ENCODE measurements at regions not wholly inside any gene's neighbourhood (a gene's known extent, or its start where the extent isn't known, plus 50 kb on each side); places are given as distances from the start of the nearest gene placed in this dataset.

GRCh38 chr13:58989556-58989955, 1174.2 kb downstream of the DIAPH3 start:
- no peaks in the 10 kb centered on the region for H3K79me1 ChIP-seq (ENCODE audit: insufficient read depth, low read depth, low read length, poor library complexity, severe bottlenecking)
- Mint-ChIP-seq H3K27me3 (ENCODE audit: low read depth) (no peaks in the 10 kb centered on the region), H3K9me3 (peaks cover 0 to 2% of the 10 kb centered on the region in 2 experiments; a peak in 1 of 5 replicates), H3K36me3 (ENCODE audit: insufficient read depth in 1 of 3, low read depth in 3 of 3) (no peaks in the 10 kb centered on the region), H3K4me1 (no peaks in the 10 kb centered on the region), H3K27ac (no peak overlapping the region; a peak in 1 of 7 replicates), H3K4me3 (no peak overlapping the region)
- H2BK120ac ChIP-seq (ENCODE audit: low read depth, low read length, poor library complexity, severe bottlenecking): no peak overlapping the region
- no peak overlapping the region for H4K8ac ChIP-seq (replicated peaks; ENCODE audit: insufficient read length, low read depth, low read length)
- H3K23me2 ChIP-seq (ENCODE audit: insufficient read length, low read depth, low read length, poor library complexity, severe bottlenecking): no peaks in the 10 kb centered on the region
- H3K9me3 ChIP-seq (ENCODE audit: control insufficient read depth, low read depth, low read length): no peaks in the 10 kb centered on the region
- H3K4me2 ChIP-seq (ENCODE audit: insufficient read depth, insufficient read length, low read length): no peak overlapping the region
- no peak overlapping the region for H3K23ac ChIP-seq (ENCODE audit: insufficient read length, low read depth, low read length)
- H4K20me1 ChIP-seq (ENCODE audit: control insufficient read depth, insufficient read depth, insufficient read length): no peaks in the 10 kb centered on the region
- H2AK5ac ChIP-seq (ENCODE audit: insufficient read length, low read length): no peak overlapping the region
- H2AFZ ChIP-seq (ENCODE audit: low read length): no peak overlapping the region
- WGBS (ENCODE audit: extremely low coverage, insufficient read length, low lambda C conversion rate): no CpG with 5 or more reads among the region's 1 CpG
- TF ChIP-seq CTCF (conservative IDR thresholded peaks at IDR 0.05): no peak
- H3K4ac ChIP-seq (ENCODE audit: low read depth, low read length): no peak overlapping the region
- H3K56ac ChIP-seq (ENCODE audit: insufficient read length, low read depth, low read length): no peak overlapping the region
- no peak overlapping the region for H4K91ac ChIP-seq (ENCODE audit: insufficient read length, low read depth, low read length)
- no peaks in the 10 kb centered on the region for H3K79me2 ChIP-seq (ENCODE audit: insufficient read depth, low read length)
- H2BK5ac ChIP-seq (ENCODE audit: insufficient read length, low read length): no peak overlapping the region
- H3K27ac ChIP-seq (ENCODE audit: insufficient read length, low read depth, low read length): no peak overlapping the region
- H3K27me3 ChIP-seq (ENCODE audit: insufficient read depth, low read length): no peaks in the 10 kb centered on the region
- H3T11ph ChIP-seq (ENCODE audit: low read length): no peak overlapping the region
- no peak overlapping the region for H2BK20ac ChIP-seq (ENCODE audit: low read depth, low read length, poor library complexity, severe bottlenecking)
- no peak overlapping the region for H3K9ac ChIP-seq (ENCODE audit: extremely low read depth, insufficient read length, low read length)
- DNase-seq: no peak
- H4K5ac ChIP-seq (ENCODE audit: insufficient read length, low read depth, low read length): no peak overlapping the region
- H3K4me1 ChIP-seq (ENCODE audit: insufficient read depth, low read length): no peaks in the 10 kb centered on the region
- H3K14ac ChIP-seq (ENCODE audit: insufficient read depth, low read length): no peak overlapping the region
- H2BK15ac ChIP-seq (ENCODE audit: low read depth, low read length): no peak overlapping the region
- H3K18ac ChIP-seq (ENCODE audit: insufficient read length, low read depth, low read length): no peak overlapping the region
- no peak overlapping the region for H2BK12ac ChIP-seq (ENCODE audit: insufficient read length, low read depth, low read length)
